Panc1 (cell line): ENCODE measurements at regions not wholly inside any gene's neighbourhood (a gene's known extent, or its start where the extent isn't known, plus 50 kb on each side); places are given as distances from the start of the nearest gene placed in this dataset.
A peak's percentile ranks its signal among the peaks of the same experiment; 100 is the strongest.

Source experiments
- ATAC-seq: fragments of 200-7000 bp; cut with Tn5 transposase; 2 replicates; pipeline ENCODE4 v1.9.1; 2020; ENCODE audit warnings: mild to moderate bottlenecking, moderate library complexity
- BruUV-seq: library from RNA; stranded (reverse); fragments of 400-500 nt; replicated peaks from 2 replicates; lab custom pipeline; 2021; lab: Mats Ljungman, UMichigan
- CTCF ChIA-PET: fragments of 300-600 bp; sonication (Branson Sonifier 250); formaldehyde crosslinking; loops from one replicate; lab custom pipeline; 2022; ENCODE audit warnings: antibody characterized with exemption; lab: Charles Lee
- POLR2A ChIA-PET: fragments of 300-600 bp; sonication (Branson Sonifier 250); formaldehyde crosslinking; loops from one replicate; lab custom pipeline; 2022; ENCODE audit warnings: antibody characterized with exemption; lab: Charles Lee
- DNase-seq: peaks from one replicate; pipeline ENCODE4 v3.0.0-alpha.2; 2010; ENCODE audit warnings: low read depth, low spot score
- H3K27ac ChIP-seq: 2 replicates; pipeline ENCODE4 v1.5.1; 2011; ENCODE audit warnings: mild to moderate bottlenecking, low read length, inconsistent platforms
- H3K27me3 ChIP-seq: fragments of 200-500 bp; sonication (Bioruptor generic); 2 replicates; pipeline ENCODE4 v1.6.0; 2014; ENCODE audit warnings: low read length, inconsistent platforms; ENCODE audit not compliant: control insufficient read depth, insufficient read depth
- H3K36me3 ChIP-seq: fragments of 200-500 bp; sonication (Bioruptor generic); 2 replicates; pipeline ENCODE4 v1.5.1; 2014; ENCODE audit warnings: inconsistent platforms, mild to moderate bottlenecking, low read length, moderate library complexity; ENCODE audit not compliant: control insufficient read depth, insufficient read depth
- H3K4me1 ChIP-seq: 2 replicates; pipeline ENCODE4 v1.5.1; 2011; ENCODE audit warnings: inconsistent platforms, mild to moderate bottlenecking, low read length, moderate library complexity; ENCODE audit not compliant: control insufficient read depth, insufficient read depth
- H3K4me3 ChIP-seq, 2 experiments: 2 replicates each; pipeline ENCODE4 v1.5.1; 2011 to 2012; ENCODE audit warnings: low read depth in 2 of 2, low read length in 2 of 2, mild to moderate bottlenecking in 2 of 2, inconsistent platforms in 1 of 2, moderate library complexity in 1 of 2
- H3K9me3 ChIP-seq: fragments of 200-500 bp; sonication (Bioruptor generic); 2 replicates; pipeline ENCODE4 v1.5.1; 2014; ENCODE audit warnings: low read depth, mild to moderate bottlenecking, inconsistent platforms, low read length, moderate library complexity; ENCODE audit not compliant: control insufficient read depth, insufficient read depth
- CTCF ChIP-seq: fragments of 450-650 bp; IDR thresholded peaks from 2 replicates; pipeline ENCODE4 v1.5.1; 2017; ENCODE audit warnings: mild to moderate bottlenecking
- POLR2AphosphoS5 ChIP-seq: IDR thresholded peaks from 2 replicates; pipeline ENCODE4 v1.6.1; 2012; ENCODE audit warnings: mild to moderate bottlenecking, low read depth, low read length, moderate library complexity
- REST ChIP-seq, 2 experiments: IDR thresholded peaks; 2 replicates each; pipeline ENCODE4 v1.6.1; 2011 to 2012; ENCODE audit warnings: low read depth in 2 of 2, control low read depth in 1 of 2, low read length in 1 of 2, mild to moderate bottlenecking in 1 of 2, moderate library complexity in 1 of 2; ENCODE audit not compliant: insufficient read depth in 1 of 2
- SIN3A ChIP-seq: IDR thresholded peaks from 2 replicates; pipeline ENCODE4 v1.6.1; 2012; ENCODE audit warnings: low read depth, mild to moderate bottlenecking, low read length, moderate library complexity, borderline replicate concordance; ENCODE audit not compliant: insufficient read depth
- TCF7L2 ChIP-seq: IDR thresholded peaks from 2 replicates; pipeline ENCODE4 v1.6.1; 2011; ENCODE audit warnings: mild to moderate bottlenecking, low read depth, low read length, inconsistent platforms
- in situ Hi-C: cut with HindIII; loops from 2 replicates; pipeline ENCODE4 v1.10.0; 2016; ENCODE audit warnings: low sequenced_read_pairs, low pct_unique_long_range_greater_than_20kb
- intact Hi-C: fragments of 100-400 bp; cut with micrococcal nuclease; formaldehyde crosslinking; loops from one replicate; pipeline ENCODE4 v1.10.0; 2022; ENCODE audit not compliant: unreplicated experiment

GRCh38 chr6:169009628-169010027 lies 244.0 kb downstream of the THBS2 start:
- CTCF ChIA-PET, result no interaction called here
- BruUV-seq, result no TSS peak
- POLR2A ChIA-PET, result interaction anchor here (0.6 kb wide), 1 partner anchor 65 kb away, joined by 3 read pairs; no protein-coding TSS in a partner anchor
- ATAC-seq (no peak), DNase-seq (no peak)
- in situ Hi-C loops, result no loop called here
- no peak overlapping the region for H3K27ac ChIP-seq
- no peaks in the 10 kb centered on the region for H3K27me3 ChIP-seq
- no peak overlapping the region for H3K4me3 ChIP-seq
- H3K36me3 ChIP-seq, result no peaks in the 10 kb centered on the region
- no peaks in the 10 kb centered on the region for H3K4me1 ChIP-seq
- H3K9me3 ChIP-seq, result no peaks in the 10 kb centered on the region
- intact Hi-C loops, result no loop called here
- no peak for TF ChIP-seq SIN3A
- no peak for TF ChIP-seq POLR2AphosphoS5
- no peak for TF ChIP-seq REST (IDR thresholded peaks at IDR 0.05; ENCODE audit: insufficient read depth in 1 of 2, low read depth in 2 of 2, low read length in 1 of 2)
- no peak for TF ChIP-seq CTCF
- no peak for TF ChIP-seq TCF7L2

- Histone ChIP-seq H3K27ac (no peak overlapping the region), H3K9me3 (no peaks in the 10 kb centered on the region), H3K4me1 (no peaks in the 10 kb centered on the region), H3K36me3 (no peaks in the 10 kb centered on the region), H3K4me3 (no peak overlapping the region), H3K27me3 (no peaks in the 10 kb centered on the region)
- TF ChIP-seq REST (IDR thresholded peaks at IDR 0.05; ENCODE audit: insufficient read depth in 1 of 2, low read depth in 2 of 2, low read length in 1 of 2) (no peak), POLR2AphosphoS5 (no peak), CTCF (0 out of 2 replicates have a peak, but pooled peaks have one; percentile 7)
- ChIA-PET POLR2A (no interaction called here), CTCF (no interaction called here)
- in situ Hi-C loops (no loop called here), intact Hi-C loops (no loop called here)
- no peak for ATAC-seq
- BruUV-seq, result no TSS peak
- DNase-seq, result no peak
These were observed 244.9 kb downstream of the THBS2 start for GRCh38 chr6:169008641-169009257.
